HEK293T (cell line): ENCODE measurements at regions not wholly inside any gene's neighbourhood (a gene's known extent, or its start where the extent isn't known, plus 50 kb on each side); places are given as distances from the start of the nearest gene placed in this dataset.

Experiments used
- ELF4 ChIP-seq: fragments of 450-650 bp; IDR thresholded peaks from 2 replicates; pipeline ENCODE4 v1.6.1; 2017; ENCODE audit warnings: antibody characterized with exemption
- L3MBTL2 ChIP-seq: fragments of 450-650 bp; conservative IDR thresholded peaks from 2 replicates; pipeline ENCODE4 v1.6.1; 2016; ENCODE audit warnings: mild to moderate bottlenecking
- LEF1 ChIP-seq: fragments of 450-650 bp; IDR thresholded peaks from 2 replicates; pipeline ENCODE4 v1.6.1; 2017; ENCODE audit warnings: mild to moderate bottlenecking, borderline replicate concordance
- SP1 ChIP-seq: fragments of 450-650 bp; IDR thresholded peaks from 2 replicates; pipeline ENCODE4 v1.6.1; 2017
- SUZ12 ChIP-seq: fragments of 450-650 bp; IDR thresholded peaks from 2 replicates; pipeline ENCODE4 v1.6.1; 2016; ENCODE audit warnings: mild to moderate bottlenecking

GRCh38 chr10:65183236-65183635 is 1662.0 kb downstream of the REEP3 start:
- TF ChIP-seq SP1 (no peak), LEF1 (no peak), SUZ12 (no peak), L3MBTL2 (no peak), ELF4 (no peak)
